Activated B cell treated with CpG ODN at 0.5 μM for 24 hours (primary cell): ENCODE measurements at regions not wholly inside any gene's neighbourhood (a gene's known extent, or its start where the extent isn't known, plus 50 kb on each side); places are given as distances from the start of the nearest gene placed in this dataset.

Source experiments
- ATAC-seq: fragments of 200-7000 bp; cut with Tn5 transposase; one replicate; pipeline ENCODE4 v1.10.0; 2021; ENCODE audit warnings: low read depth, mild to moderate bottlenecking, moderate library complexity
- CTCF ChIA-PET: fragments of 350-600 bp; sonication (Branson Sonifier 250); formaldehyde crosslinking; loops from one replicate; lab custom pipeline; 2021; ENCODE audit warnings: antibody characterized with exemption; lab: Charles Lee
- POLR2A ChIA-PET: fragments of 350-600 bp; sonication (Branson Sonifier 250); formaldehyde crosslinking; loops from one replicate; lab custom pipeline; 2021; ENCODE audit warnings: antibody characterized with exemption; lab: Charles Lee
- DNase-seq: peaks from one replicate; pipeline ENCODE4 v3.0.0; 2022
- H3K27ac Mint-ChIP-seq: one replicate; pipeline ENCODE4 v1.8.0; 2020; ENCODE audit warnings: mixed read lengths
- H3K27me3 Mint-ChIP-seq: one replicate; pipeline ENCODE4 v1.8.0; 2021; ENCODE audit warnings: mixed read lengths
- H3K36me3 Mint-ChIP-seq: one replicate; pipeline ENCODE4 v1.8.0; 2021; ENCODE audit warnings: low read depth, mixed read lengths
- H3K4me1 Mint-ChIP-seq: one replicate; pipeline ENCODE4 v1.8.0; 2021; ENCODE audit warnings: mixed read lengths
- H3K4me3 Mint-ChIP-seq: one replicate; pipeline ENCODE4 v1.8.0; 2020; ENCODE audit warnings: mild to moderate bottlenecking, mixed read lengths
- H3K9me3 Mint-ChIP-seq: one replicate; pipeline ENCODE4 v1.8.0; 2020; ENCODE audit warnings: mixed read lengths
- CTCF ChIP-seq: fragments of 200-600 bp; IDR thresholded peaks from one replicate; pipeline ENCODE4 v1.8.0; 2022; ENCODE audit warnings: antibody characterized with exemption, mild to moderate bottlenecking
- intact Hi-C: fragments of 100-400 bp; cut with micrococcal nuclease; formaldehyde crosslinking; loops from one replicate; pipeline ENCODE4 v1.15.1; 2024

GRCh38 chr6:74939151-74939708, 266.6 kb downstream of the COL12A1 start:
- intact Hi-C loops, result no loop called here
- H3K36me3 Mint-ChIP-seq, result no peaks in the 10 kb centered on the region
- no peaks in the 10 kb centered on the region for H3K27me3 Mint-ChIP-seq
- no peak for DNase-seq
- ChIA-PET POLR2A (no interaction called here), CTCF (no interaction called here)
- ATAC-seq, result no peak
- H3K4me1 Mint-ChIP-seq, result no peaks in the 10 kb centered on the region
- no peak overlapping the region for H3K4me3 Mint-ChIP-seq
- H3K27ac Mint-ChIP-seq, result no peak overlapping the region
- no peaks in the 10 kb centered on the region for H3K9me3 Mint-ChIP-seq
- TF ChIP-seq CTCF, result no peak

GRCh38 chr6:74937936-74938335, 267.9 kb downstream of the COL12A1 start:
- CTCF ChIA-PET, result no interaction called here

DNA sequence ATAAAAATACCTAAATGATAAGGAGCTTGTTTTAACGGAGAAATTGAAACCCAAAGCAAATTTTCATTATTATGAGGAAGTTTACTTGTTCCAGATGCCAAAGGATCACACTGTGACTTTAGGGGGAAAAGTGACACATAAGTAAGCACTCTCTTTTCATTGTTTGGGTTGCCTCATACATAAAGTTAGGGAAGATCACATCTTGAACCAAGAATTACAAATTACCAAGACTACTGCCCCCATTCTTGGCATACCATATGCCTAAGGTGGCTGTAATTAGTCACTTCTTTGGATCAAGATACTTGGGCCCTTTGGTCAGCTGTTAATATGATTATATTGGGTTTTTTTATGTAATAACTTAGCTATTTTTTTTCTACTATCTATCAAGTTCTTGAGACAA, 269.0 kb downstream of the COL12A1 start:
- ChIA-PET CTCF (no interaction called here), POLR2A (no interaction called here)
- H3K27me3 Mint-ChIP-seq, result no peaks in the 10 kb centered on the region
- no peak overlapping the region for H3K27ac Mint-ChIP-seq
- no peaks in the 10 kb centered on the region for H3K4me1 Mint-ChIP-seq
- intact Hi-C loops, result no loop called here
- no peak for TF ChIP-seq CTCF
- DNase-seq (no peak), ATAC-seq (no peak)
- H3K36me3 Mint-ChIP-seq, result no peaks in the 10 kb centered on the region
- no peak overlapping the region for H3K4me3 Mint-ChIP-seq
- no peaks in the 10 kb centered on the region for H3K9me3 Mint-ChIP-seq

More at GRCh38 chr6:74937936-74938335, 267.9 kb downstream of the COL12A1 start:
- ATAC-seq, result no peak
- Mint-ChIP-seq H3K36me3 (no peaks in the 10 kb centered on the region), H3K27ac (no peak overlapping the region), H3K4me3 (no peak overlapping the region), H3K9me3 (no peaks in the 10 kb centered on the region), H3K27me3 (no peaks in the 10 kb centered on the region), H3K4me1 (no peaks in the 10 kb centered on the region)
- no peak for DNase-seq
- intact Hi-C loops, result no loop called here
- POLR2A ChIA-PET, result no interaction called here
- no peak for TF ChIP-seq CTCF

DNA sequence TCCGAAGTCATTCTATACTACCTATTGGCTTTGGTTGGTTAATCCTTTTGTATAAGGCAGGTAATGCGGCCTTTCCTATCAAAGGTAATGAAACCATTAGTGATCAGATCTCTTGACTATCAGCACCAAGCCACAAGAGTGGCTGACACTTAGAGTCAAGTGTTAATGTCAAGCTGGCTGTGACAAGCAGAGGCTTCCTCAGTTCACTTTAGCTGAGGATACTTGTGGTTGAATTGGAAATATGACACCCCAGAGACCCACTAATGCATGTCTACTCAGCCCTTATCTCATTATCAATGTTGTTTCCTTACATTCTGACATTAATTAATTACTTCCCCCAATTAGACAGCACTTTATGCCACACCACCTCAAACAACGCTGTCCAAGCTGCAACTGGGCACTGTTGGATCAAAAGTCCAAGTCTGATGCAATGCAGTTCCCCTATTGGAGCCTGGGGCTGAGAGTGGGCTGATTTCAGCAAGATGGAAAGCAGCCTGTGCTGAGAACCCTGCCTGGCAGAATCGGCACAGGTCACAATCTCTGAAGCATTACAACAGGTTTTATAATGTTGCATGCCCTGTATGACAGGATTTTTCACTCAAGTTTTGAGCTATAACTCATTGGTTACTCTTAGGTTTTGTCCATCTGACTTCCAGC, 273.5 kb downstream of the COL12A1 start:
- intact Hi-C loops, result no loop called here
- Mint-ChIP-seq H3K4me3 (no peak overlapping the region), H3K36me3 (no peaks in the 10 kb centered on the region), H3K9me3 (no peaks in the 10 kb centered on the region), H3K27ac (no peak overlapping the region), H3K4me1 (no peaks in the 10 kb centered on the region), H3K27me3 (no peaks in the 10 kb centered on the region)
- TF ChIP-seq CTCF, result no peak
- ATAC-seq, result no peak
- no peak for DNase-seq
- POLR2A ChIA-PET, result no interaction called here
- CTCF ChIA-PET, result no interaction called here

- Mint-ChIP-seq H3K4me3 (no peak overlapping the region), H3K27me3 (no peaks in the 10 kb centered on the region), H3K36me3 (no peaks in the 10 kb centered on the region), H3K9me3 (no peaks in the 10 kb centered on the region), H3K4me1 (no peaks in the 10 kb centered on the region), H3K27ac (no peak overlapping the region)
- intact Hi-C loops, result no loop called here
- DNase-seq (no peak), ATAC-seq (no peak)
- CTCF ChIA-PET, result no interaction called here
- POLR2A ChIA-PET, result no interaction called here
- no peak for TF ChIP-seq CTCF
These were observed 274.3 kb downstream of the COL12A1 start for GRCh38 chr6:74931558-74931957.
